GM23338 (cell line): ENCODE measurements at regions not wholly inside any gene's neighbourhood (a gene's known extent, or its start where the extent isn't known, plus 50 kb on each side); places are given as distances from the start of the nearest gene placed in this dataset.

Experiments
- ATAC-seq: fragments of 200-7000 bp; cut with Tn5 transposase; 3 replicates; pipeline ENCODE4 v1.9.1; 2020
- DNase-seq: peaks from one replicate; pipeline ENCODE4 v3.0.0-alpha.2; 2015; ENCODE audit warnings: low spot score
- H2AFZ ChIP-seq: fragments of 200-600 bp; sonication (generic); 2 replicates; pipeline ENCODE4 v1.8.0; 2016; ENCODE audit warnings: antibody characterized with exemption, mild to moderate bottlenecking, moderate library complexity
- H3F3A ChIP-seq: fragments of 200-600 bp; sonication (generic); replicated peaks from 2 replicates; pipeline ENCODE4 v1.8.0; 2017; ENCODE audit warnings: antibody characterized with exemption, mixed run types, low read depth
- H3K27ac ChIP-seq: fragments of 200-600 bp; sonication (generic); 2 replicates; pipeline ENCODE4 v1.6.1; 2016; ENCODE audit warnings: low read depth
- H3K27me3 ChIP-seq: fragments of 200-600 bp; sonication (generic); 2 replicates; pipeline ENCODE4 v1.8.0; 2016; ENCODE audit warnings: mild to moderate bottlenecking, mixed run types, moderate library complexity; ENCODE audit not compliant: insufficient read depth
- H3K36me3 ChIP-seq: fragments of 200-600 bp; sonication (generic); 2 replicates; pipeline ENCODE4 v1.8.0; 2016; ENCODE audit warnings: mild to moderate bottlenecking; ENCODE audit not compliant: insufficient read depth
- H3K4me1 ChIP-seq: fragments of 200-600 bp; sonication (generic); 2 replicates; pipeline ENCODE4 v1.8.0; 2016; ENCODE audit warnings: mild to moderate bottlenecking, moderate library complexity; ENCODE audit not compliant: insufficient read depth
- H3K4me2 ChIP-seq: fragments of 200-600 bp; sonication (generic); 2 replicates; pipeline ENCODE4 v1.7.1; 2017; ENCODE audit warnings: mixed run types
- H3K4me3 ChIP-seq: fragments of 200-600 bp; sonication (generic); 2 replicates; pipeline ENCODE4 v1.6.1; 2016; ENCODE audit warnings: mixed run types
- H3K79me2 ChIP-seq: fragments of 200-600 bp; sonication (generic); replicated peaks from 2 replicates; pipeline ENCODE4 v1.8.0; 2017; ENCODE audit warnings: mild to moderate bottlenecking; ENCODE audit not compliant: insufficient read depth
- H3K9me2 ChIP-seq: fragments of 200-600 bp; sonication (generic); 2 replicates; pipeline ENCODE4 v1.8.0; 2017; ENCODE audit not compliant: insufficient read depth
- H4K20me1 ChIP-seq: fragments of 200-600 bp; sonication (generic); replicated peaks from 2 replicates; pipeline ENCODE4 v1.8.0; 2017; ENCODE audit warnings: mild to moderate bottlenecking; ENCODE audit not compliant: insufficient read depth
- H3K27ac Mint-ChIP-seq: 2 replicates; pipeline ENCODE4 v1.8.0; 2020; ENCODE audit warnings: inconsistent platforms, mild to moderate bottlenecking, moderate library complexity, mixed read lengths
- H3K27me3 Mint-ChIP-seq: 3 replicates; pipeline ENCODE4 v1.8.0; 2022; ENCODE audit warnings: low read depth, mild to moderate bottlenecking, moderate library complexity, mixed read lengths, inconsistent platforms; ENCODE audit not compliant: insufficient read depth, poor library complexity
- H3K36me3 Mint-ChIP-seq: 3 replicates; pipeline ENCODE4 v1.8.0; 2021; ENCODE audit warnings: low read depth, mild to moderate bottlenecking, inconsistent platforms, moderate library complexity, mixed read lengths
- H3K4me1 Mint-ChIP-seq: 3 replicates; pipeline ENCODE4 v1.8.0; 2020; ENCODE audit warnings: mild to moderate bottlenecking, inconsistent platforms, mixed read lengths
- H3K4me3 Mint-ChIP-seq: 3 replicates; pipeline ENCODE4 v1.8.0; 2021; ENCODE audit warnings: moderate library complexity, mild to moderate bottlenecking, inconsistent platforms, mixed read lengths
- H3K9me3 Mint-ChIP-seq: 3 replicates; pipeline ENCODE4 v1.8.0; 2020; ENCODE audit warnings: moderate library complexity, mild to moderate bottlenecking, inconsistent platforms, mixed read lengths
- CREB1 ChIP-seq: fragments of 250-450 bp; sonication (Bioruptor Pico); IDR thresholded peaks from 2 replicates; pipeline ENCODE4 v1.5.0; 2020; ENCODE audit warnings: low read depth, mild to moderate bottlenecking, moderate library complexity
- ETS1 ChIP-seq: IDR thresholded peaks from 2 replicates; pipeline ENCODE4 v1.6.1; 2016; ENCODE audit warnings: antibody characterized with exemption
- EZH2 ChIP-seq: fragments of 200-600 bp; sonication (generic); IDR thresholded peaks from one replicate; pipeline ENCODE4 v1.8.0; 2017; ENCODE audit warnings: antibody characterized with exemption, mild to moderate bottlenecking, low read depth; ENCODE audit not compliant: unreplicated experiment
- EZH2phosphoT487 ChIP-seq: fragments of 200-600 bp; sonication (generic); IDR thresholded peaks from one replicate; pipeline ENCODE4 v1.8.1; 2018; ENCODE audit warnings: antibody characterized with exemption; ENCODE audit not compliant: unreplicated experiment
- JUNB ChIP-seq: IDR thresholded peaks from one replicate; pipeline ENCODE4 v1.6.1; 2016; ENCODE audit warnings: antibody characterized with exemption; ENCODE audit not compliant: unreplicated experiment
- NANOG ChIP-seq: IDR thresholded peaks from 2 replicates; pipeline ENCODE4 v1.6.1; 2016; ENCODE audit warnings: antibody characterized with exemption, borderline replicate concordance
- POLR2AphosphoS5 ChIP-seq: IDR thresholded peaks from 2 replicates; pipeline ENCODE4 v1.6.1; 2016; ENCODE audit warnings: antibody characterized with exemption, low read depth
- STAT1 ChIP-seq: IDR thresholded peaks from one replicate; pipeline ENCODE4 v1.6.1; 2016; ENCODE audit warnings: antibody characterized with exemption; ENCODE audit not compliant: unreplicated experiment
- ZNF114 ChIP-seq: fragments of 250-450 bp; sonication (Bioruptor Pico); IDR thresholded peaks from 2 replicates; pipeline ENCODE4 v1.5.0; 2020; ENCODE audit warnings: mild to moderate bottlenecking, moderate library complexity
- ZNF331 ChIP-seq: fragments of 250-450 bp; sonication (Bioruptor Pico); IDR thresholded peaks from 2 replicates; pipeline ENCODE4 v1.5.0; 2020; ENCODE audit warnings: low read depth, mild to moderate bottlenecking, moderate library complexity
- ZNF462 ChIP-seq: fragments of 250-450 bp; sonication (Bioruptor Pico); IDR thresholded peaks from 2 replicates; pipeline ENCODE4 v1.5.0; 2020; ENCODE audit warnings: mild to moderate bottlenecking, moderate library complexity
- TF ChIP-seq, protein P1 (sequence below), 2 experiments: fragments of 200-600 bp in 1 of 2; sonication (generic) in 1 of 2; conservative IDR thresholded peaks; 2 replicates each; pipeline versions ENCODE4 v1.5.1 to v1.6.1; 2016 to 2017; ENCODE audit warnings: antibody characterized with exemption in 2 of 2, low read depth in 2 of 2, mild to moderate bottlenecking in 2 of 2, moderate library complexity in 1 of 2
- TF ChIP-seq, protein P2 (sequence below): IDR thresholded peaks from one replicate; pipeline ENCODE4 v1.6.1; 2018; ENCODE audit warnings: antibody characterized with exemption; ENCODE audit not compliant: unreplicated experiment

GRCh38 chr9:80188579-80188978 is 616.8 kb downstream of the TLE4 start:
- H3K27ac Mint-ChIP-seq = no peak overlapping the region

More at GRCh38 chr9:80188579-80188978, 616.8 kb downstream of the TLE4 start:
- H3K27me3 Mint-ChIP-seq = no peaks in the 10 kb centered on the region
- no peaks in the 10 kb centered on the region for H3F3A ChIP-seq
- H3K4me1 Mint-ChIP-seq = no peaks in the 10 kb centered on the region
- no peak for DNase-seq
- TF ChIP-seq, protein P1, sequence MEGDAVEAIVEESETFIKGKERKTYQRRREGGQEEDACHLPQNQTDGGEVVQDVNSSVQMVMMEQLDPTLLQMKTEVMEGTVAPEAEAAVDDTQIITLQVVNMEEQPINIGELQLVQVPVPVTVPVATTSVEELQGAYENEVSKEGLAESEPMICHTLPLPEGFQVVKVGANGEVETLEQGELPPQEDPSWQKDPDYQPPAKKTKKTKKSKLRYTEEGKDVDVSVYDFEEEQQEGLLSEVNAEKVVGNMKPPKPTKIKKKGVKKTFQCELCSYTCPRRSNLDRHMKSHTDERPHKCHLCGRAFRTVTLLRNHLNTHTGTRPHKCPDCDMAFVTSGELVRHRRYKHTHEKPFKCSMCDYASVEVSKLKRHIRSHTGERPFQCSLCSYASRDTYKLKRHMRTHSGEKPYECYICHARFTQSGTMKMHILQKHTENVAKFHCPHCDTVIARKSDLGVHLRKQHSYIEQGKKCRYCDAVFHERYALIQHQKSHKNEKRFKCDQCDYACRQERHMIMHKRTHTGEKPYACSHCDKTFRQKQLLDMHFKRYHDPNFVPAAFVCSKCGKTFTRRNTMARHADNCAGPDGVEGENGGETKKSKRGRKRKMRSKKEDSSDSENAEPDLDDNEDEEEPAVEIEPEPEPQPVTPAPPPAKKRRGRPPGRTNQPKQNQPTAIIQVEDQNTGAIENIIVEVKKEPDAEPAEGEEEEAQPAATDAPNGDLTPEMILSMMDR (conservative IDR thresholded peaks at IDR 0.05; ENCODE audit: low read depth in 2 of 2) = no peak
- TF ChIP-seq ZNF462 (CRISPR knock-in tag) = no peak
- TF ChIP-seq ZNF331 (CRISPR knock-in tag) = no peak
- TF ChIP-seq JUNB = no peak
- no peak for TF ChIP-seq CREB1 (CRISPR knock-in tag)
- TF ChIP-seq NANOG = no peak
- no peak for TF ChIP-seq ETS1
- no peak for TF ChIP-seq POLR2AphosphoS5
- TF ChIP-seq, protein P2, sequence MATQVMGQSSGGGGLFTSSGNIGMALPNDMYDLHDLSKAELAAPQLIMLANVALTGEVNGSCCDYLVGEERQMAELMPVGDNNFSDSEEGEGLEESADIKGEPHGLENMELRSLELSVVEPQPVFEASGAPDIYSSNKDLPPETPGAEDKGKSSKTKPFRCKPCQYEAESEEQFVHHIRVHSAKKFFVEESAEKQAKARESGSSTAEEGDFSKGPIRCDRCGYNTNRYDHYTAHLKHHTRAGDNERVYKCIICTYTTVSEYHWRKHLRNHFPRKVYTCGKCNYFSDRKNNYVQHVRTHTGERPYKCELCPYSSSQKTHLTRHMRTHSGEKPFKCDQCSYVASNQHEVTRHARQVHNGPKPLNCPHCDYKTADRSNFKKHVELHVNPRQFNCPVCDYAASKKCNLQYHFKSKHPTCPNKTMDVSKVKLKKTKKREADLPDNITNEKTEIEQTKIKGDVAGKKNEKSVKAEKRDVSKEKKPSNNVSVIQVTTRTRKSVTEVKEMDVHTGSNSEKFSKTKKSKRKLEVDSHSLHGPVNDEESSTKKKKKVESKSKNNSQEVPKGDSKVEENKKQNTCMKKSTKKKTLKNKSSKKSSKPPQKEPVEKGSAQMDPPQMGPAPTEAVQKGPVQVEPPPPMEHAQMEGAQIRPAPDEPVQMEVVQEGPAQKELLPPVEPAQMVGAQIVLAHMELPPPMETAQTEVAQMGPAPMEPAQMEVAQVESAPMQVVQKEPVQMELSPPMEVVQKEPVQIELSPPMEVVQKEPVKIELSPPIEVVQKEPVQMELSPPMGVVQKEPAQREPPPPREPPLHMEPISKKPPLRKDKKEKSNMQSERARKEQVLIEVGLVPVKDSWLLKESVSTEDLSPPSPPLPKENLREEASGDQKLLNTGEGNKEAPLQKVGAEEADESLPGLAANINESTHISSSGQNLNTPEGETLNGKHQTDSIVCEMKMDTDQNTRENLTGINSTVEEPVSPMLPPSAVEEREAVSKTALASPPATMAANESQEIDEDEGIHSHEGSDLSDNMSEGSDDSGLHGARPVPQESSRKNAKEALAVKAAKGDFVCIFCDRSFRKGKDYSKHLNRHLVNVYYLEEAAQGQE = no peak
- no peak for TF ChIP-seq ZNF114 (CRISPR knock-in tag)
- TF ChIP-seq EZH2 = no peak
- no peak for TF ChIP-seq EZH2phosphoT487
- TF ChIP-seq STAT1 = no peak
- peaks cover 15% of the 10 kb centered on the region; the same call in 2 of the 3 replicates for H3K9me3 Mint-ChIP-seq
- no peak for ATAC-seq
- H3K36me3 Mint-ChIP-seq = peaks cover 10% of the 10 kb centered on the region
- H3K27ac ChIP-seq = no peak overlapping the region
- no peaks in the 10 kb centered on the region for H3K27me3 ChIP-seq
- no peak overlapping the region for H3K4me3 ChIP-seq
- H4K20me1 ChIP-seq = no peaks in the 10 kb centered on the region
- no peak overlapping the region for H3K4me2 ChIP-seq
- no peaks in the 10 kb centered on the region for H3K79me2 ChIP-seq
- no peaks in the 10 kb centered on the region for H3K4me1 ChIP-seq
- H3K9me2 ChIP-seq = no peaks in the 10 kb centered on the region
- no peaks in the 10 kb centered on the region for H3K36me3 ChIP-seq
- H3K4me3 Mint-ChIP-seq = no peak overlapping the region
- no peak overlapping the region for H2AFZ ChIP-seq
